Psoas muscle (tissue), 7 donors: ENCODE measurements at regions not wholly inside any gene's neighbourhood (a gene's known extent, or its start where the extent isn't known, plus 50 kb on each side); places are given as distances from the start of the nearest gene placed in this dataset.
"Not testable (repeated sequence)": the region's sequence is repeated elsewhere in the genome, so short reads cannot be mapped to it uniquely, and the experiment has no call there.

Experiments
- ATAC-seq, 4 donors: fragments of 200-7000 bp; cut with Tn5 transposase; one replicate each; pipeline ENCODE4 v1.9.1; 2020; ENCODE audit warnings: moderate library complexity in 3 of 4, mild to moderate bottlenecking in 2 of 4
- DNase-seq, 2 donors: peaks; one replicate each; pipeline ENCODE4 v3.0.0-alpha.2; 2020
- H3K27ac ChIP-seq: fragments of 200-600 bp; one replicate; pipeline ENCODE4 v1.8.0; 2022
- H3K27me3 ChIP-seq, 3 donors: fragments of 200-600 bp in 1 of 3; one replicate each; pipeline versions ENCODE4 v1.6.1 to v1.8.0; 2013 to 2022; ENCODE audit warnings: low read length in 2 of 3, mild to moderate bottlenecking in 2 of 3, moderate library complexity in 1 of 3; ENCODE audit not compliant: insufficient read depth in 3 of 3
- H3K36me3 ChIP-seq, 2 donors: fragments of 200-600 bp in 1 of 2; one replicate each; pipeline versions ENCODE4 v1.6.1 to v1.8.0; 2013 to 2022; ENCODE audit warnings: low read depth in 1 of 2, mild to moderate bottlenecking in 1 of 2, moderate library complexity in 1 of 2; ENCODE audit not compliant: insufficient read depth in 1 of 2
- H3K4me1 ChIP-seq: fragments of 200-600 bp; one replicate; pipeline ENCODE4 v1.8.0; 2022
- H3K4me3 ChIP-seq: fragments of 200-600 bp; one replicate; pipeline ENCODE4 v1.8.0; 2022; ENCODE audit warnings: mild to moderate bottlenecking
- H3K9me3 ChIP-seq: fragments of 200-600 bp; one replicate; pipeline ENCODE4 v1.8.0; 2022
- WGBS, 3 donors: extraction: QIAGEN DNeasy Blood & Tissue Kit; methylation state at CpG; one replicate each; pipeline versions ENCODE4 v1.1.6 to v1.1.7; 2013; 5-methylcytosine and 5-hydroxymethylcytosine counted together
- intact Hi-C, 2 donors: fragments of 100-400 bp; cut with DNase I; formaldehyde crosslinking; loops; one replicate each; pipeline versions ENCODE4 v1.11.0 to v1.14.2; 2022
- TF ChIP-seq, protein P1 (sequence below): fragments of 200-600 bp; IDR thresholded peaks from one replicate; pipeline ENCODE4 v1.8.0; 2022; ENCODE audit warnings: antibody characterized with exemption
- donor health status: healthy with polysubstance abuse.
- donor health status: DM: no; HTN: no; CAD: no; lungs with moderate emphysema.
- donor health status: Bipolar disorder and iron deficiency.
- donor health status: healthy.
- donor health status: DM: yes; HTN: yes; CAD: no.
- donor health status: DM: no; HTN: no; CAD: no.
- donor health status: DM: yes; HTN: yes; CAD: no.

DNA sequence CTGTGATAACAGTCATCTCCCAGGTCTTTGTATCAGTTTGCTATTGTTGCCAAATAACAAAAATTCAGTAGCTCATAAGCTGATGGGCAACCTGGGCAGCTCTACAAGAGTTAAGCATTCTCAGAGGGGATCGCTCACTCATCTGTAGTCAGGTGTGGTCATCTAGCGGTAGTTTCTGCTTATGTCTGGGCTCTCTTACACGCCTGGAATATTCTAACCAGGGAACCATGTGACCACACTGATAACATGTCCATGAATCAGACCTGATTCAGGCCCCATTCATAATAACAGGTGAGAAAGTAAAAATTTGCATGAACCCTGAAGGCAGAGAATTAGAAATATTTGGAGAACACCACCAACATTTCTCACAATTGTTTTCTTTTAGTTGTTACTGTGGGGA, 576.1 kb downstream of the SLCO4C1 start:
- no peaks in the 10 kb centered on the region for H3K9me3 ChIP-seq
- H3K27me3 ChIP-seq: no peaks in the 10 kb centered on the region
- H3K4me1 ChIP-seq: no peaks in the 10 kb centered on the region
- ATAC-seq: no peak
- TF ChIP-seq, protein P1, sequence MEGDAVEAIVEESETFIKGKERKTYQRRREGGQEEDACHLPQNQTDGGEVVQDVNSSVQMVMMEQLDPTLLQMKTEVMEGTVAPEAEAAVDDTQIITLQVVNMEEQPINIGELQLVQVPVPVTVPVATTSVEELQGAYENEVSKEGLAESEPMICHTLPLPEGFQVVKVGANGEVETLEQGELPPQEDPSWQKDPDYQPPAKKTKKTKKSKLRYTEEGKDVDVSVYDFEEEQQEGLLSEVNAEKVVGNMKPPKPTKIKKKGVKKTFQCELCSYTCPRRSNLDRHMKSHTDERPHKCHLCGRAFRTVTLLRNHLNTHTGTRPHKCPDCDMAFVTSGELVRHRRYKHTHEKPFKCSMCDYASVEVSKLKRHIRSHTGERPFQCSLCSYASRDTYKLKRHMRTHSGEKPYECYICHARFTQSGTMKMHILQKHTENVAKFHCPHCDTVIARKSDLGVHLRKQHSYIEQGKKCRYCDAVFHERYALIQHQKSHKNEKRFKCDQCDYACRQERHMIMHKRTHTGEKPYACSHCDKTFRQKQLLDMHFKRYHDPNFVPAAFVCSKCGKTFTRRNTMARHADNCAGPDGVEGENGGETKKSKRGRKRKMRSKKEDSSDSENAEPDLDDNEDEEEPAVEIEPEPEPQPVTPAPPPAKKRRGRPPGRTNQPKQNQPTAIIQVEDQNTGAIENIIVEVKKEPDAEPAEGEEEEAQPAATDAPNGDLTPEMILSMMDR: no peak
- H3K4me3 ChIP-seq: no peak overlapping the region
- intact Hi-C loops: no loop called here
- H3K27ac ChIP-seq: no peak overlapping the region
- 92 to 98% (median 95%) methylated on average over 3 of the region's 3 CpGs for whole genome bisulfite sequencing, 3 donors
- no peak for DNase-seq
- H3K36me3 ChIP-seq: no peaks in the 10 kb centered on the region

DNA sequence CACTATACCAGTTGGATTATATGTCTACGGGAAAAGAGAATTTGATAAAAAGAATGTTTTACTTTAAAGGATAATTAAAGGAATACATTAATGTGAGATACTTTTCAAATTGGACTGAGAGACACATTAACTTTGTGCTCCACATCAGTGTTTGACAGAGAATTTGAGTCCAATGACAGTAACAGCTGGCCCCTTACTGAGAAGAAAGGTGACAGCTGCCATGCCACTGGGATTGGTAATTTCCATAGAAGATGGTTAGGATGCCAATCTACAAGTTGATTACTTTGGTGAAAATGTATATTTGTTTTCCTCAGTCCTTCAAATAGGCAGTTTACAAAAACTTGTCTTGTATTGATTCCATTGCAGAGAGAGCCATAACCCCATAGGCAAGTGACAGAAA, 578.4 kb downstream of the SLCO4C1 start:
- no peak for ATAC-seq
- no peak overlapping the region for H3K27ac ChIP-seq
- TF ChIP-seq, protein P1: no peak
- no peaks in the 10 kb centered on the region for H3K9me3 ChIP-seq
- H3K27me3 ChIP-seq: no peaks in the 10 kb centered on the region
- WGBS, 3 donors: 65 to 84% (median 68%) methylated on average over 1 of the region's 1 CpG
- no peak for DNase-seq
- H3K4me3 ChIP-seq: no peak overlapping the region
- intact Hi-C loops: no loop called here
- no peaks in the 10 kb centered on the region for H3K36me3 ChIP-seq
- no peaks in the 10 kb centered on the region for H3K4me1 ChIP-seq

DNA sequence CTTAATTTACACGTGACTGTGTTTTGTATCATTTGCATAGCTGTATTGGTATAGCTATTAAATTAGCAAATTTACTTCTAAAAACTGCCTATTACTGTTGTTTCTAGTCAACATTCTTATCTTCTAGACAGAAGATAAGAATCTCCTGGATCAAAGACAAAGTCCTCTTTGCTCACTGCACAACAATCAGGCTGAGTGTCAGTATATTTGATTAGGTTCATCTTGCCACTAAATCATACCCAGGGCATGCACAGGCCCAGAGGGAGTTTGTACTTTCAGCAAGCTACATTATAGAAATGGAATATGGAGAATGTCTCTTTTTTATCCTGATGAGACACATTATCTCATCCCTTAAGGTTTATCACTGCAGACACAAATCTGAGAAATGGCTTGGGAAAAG, 579.1 kb downstream of the SLCO4C1 start:
- intact Hi-C loops: no loop called here
- WGBS, 3 donors: 78 to 96% (median 94%) methylated on average over 1 of the region's 1 CpG
- ATAC-seq: no peak

DNA sequence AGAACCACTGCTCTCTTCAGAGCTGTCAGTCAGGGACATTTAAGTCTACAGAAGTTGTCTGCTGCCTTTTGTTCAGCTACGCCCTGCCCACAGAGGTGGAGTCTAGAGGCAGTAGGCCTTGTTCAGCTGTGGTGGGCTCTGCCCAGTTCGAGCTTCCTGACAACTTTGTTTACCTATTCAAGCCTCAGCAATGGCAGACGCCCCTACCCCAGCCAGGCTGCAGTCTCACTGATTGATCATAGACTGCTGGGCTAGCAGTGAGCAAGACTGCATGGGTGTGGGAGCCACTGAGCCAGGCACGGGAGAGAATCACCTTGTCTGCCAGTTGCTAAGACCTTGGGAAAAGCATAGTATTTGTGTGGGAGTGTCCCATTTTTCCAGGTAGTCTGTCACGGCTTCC, 580.3 kb downstream of the SLCO4C1 start:
- WGBS, 3 donors: 79 to 89% (median 80%) methylated on average over 5 of the region's 5 CpGs
- not testable (repeated sequence) for ATAC-seq, H3K4me1 ChIP-seq

More for the DNA sequence above, 579.1 kb downstream of the SLCO4C1 start:
- TF ChIP-seq, protein P1: no peak
- no peak for DNase-seq
- Histone ChIP-seq H3K27ac (no peak overlapping the region), H3K4me3 (no peak overlapping the region), H3K36me3 (no peaks in the 10 kb centered on the region), H3K27me3 (no peaks in the 10 kb centered on the region), H3K9me3 (no peaks in the 10 kb centered on the region), H3K4me1 (no peaks in the 10 kb centered on the region)

DNA sequence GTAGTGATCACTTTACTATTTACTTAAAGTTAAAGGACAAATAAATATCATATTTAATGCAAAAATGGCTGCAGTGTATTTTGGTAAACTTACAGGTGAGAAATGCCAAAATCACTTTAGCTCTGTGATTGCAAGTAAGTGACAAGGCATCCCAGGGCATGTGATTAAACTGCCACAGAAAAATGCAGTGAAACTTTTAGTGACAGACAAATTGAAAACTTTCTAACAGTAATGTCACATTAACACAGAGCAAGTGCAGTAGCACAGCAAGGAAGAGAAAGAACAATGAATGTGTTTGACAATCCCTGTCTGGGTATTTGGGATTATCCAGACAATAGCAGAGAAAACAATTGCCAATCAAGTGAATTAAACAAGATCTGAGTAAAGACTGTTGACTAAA, 606.8 kb downstream of the SLCO4C1 start:
- no peak for ATAC-seq
- no peaks in the 10 kb centered on the region for H3K9me3 ChIP-seq
- DNase-seq: no peak
- H3K27me3 ChIP-seq: no peaks in the 10 kb centered on the region
- H3K36me3 ChIP-seq: no peaks in the 10 kb centered on the region
- intact Hi-C loops: no loop called here
- no peak overlapping the region for H3K4me3 ChIP-seq
- H3K27ac ChIP-seq: no peak overlapping the region
- TF ChIP-seq, protein P1: no peak
- no peaks in the 10 kb centered on the region for H3K4me1 ChIP-seq

More for the DNA sequence above, 580.3 kb downstream of the SLCO4C1 start:
- H3K27ac ChIP-seq, H3K36me3 ChIP-seq, H3K27me3 ChIP-seq, H3K9me3 ChIP-seq, H3K4me3 ChIP-seq, DNase-seq, intact Hi-C loops: not testable (repeated sequence)
